HL-60 (cell line): ENCODE measurements at regions not wholly inside any gene's neighbourhood (a gene's known extent, or its start where the extent isn't known, plus 50 kb on each side); places are given as distances from the start of the nearest gene placed in this dataset.

ENCODE experiments used
- GABPA ChIP-seq: IDR thresholded peaks from 2 replicates; pipeline ENCODE4 v1.6.1; 2012; ENCODE audit warnings: low read depth
- POLR2AphosphoS5 ChIP-seq: IDR thresholded peaks from 2 replicates; pipeline ENCODE4 v1.6.1; 2012; ENCODE audit warnings: low read depth
- TF ChIP-seq, protein P1 (sequence below): IDR thresholded peaks from one replicate; pipeline ENCODE4 v1.5.1; 2011; ENCODE audit warnings: low read length, control low read depth, inconsistent platforms; ENCODE audit not compliant: insufficient read depth
- TF ChIP-seq, protein P2 (sequence below): IDR thresholded peaks from 2 replicates; pipeline ENCODE4 v1.6.1; 2012; ENCODE audit warnings: low read depth; ENCODE audit not compliant: insufficient replicate concordance

DNA sequence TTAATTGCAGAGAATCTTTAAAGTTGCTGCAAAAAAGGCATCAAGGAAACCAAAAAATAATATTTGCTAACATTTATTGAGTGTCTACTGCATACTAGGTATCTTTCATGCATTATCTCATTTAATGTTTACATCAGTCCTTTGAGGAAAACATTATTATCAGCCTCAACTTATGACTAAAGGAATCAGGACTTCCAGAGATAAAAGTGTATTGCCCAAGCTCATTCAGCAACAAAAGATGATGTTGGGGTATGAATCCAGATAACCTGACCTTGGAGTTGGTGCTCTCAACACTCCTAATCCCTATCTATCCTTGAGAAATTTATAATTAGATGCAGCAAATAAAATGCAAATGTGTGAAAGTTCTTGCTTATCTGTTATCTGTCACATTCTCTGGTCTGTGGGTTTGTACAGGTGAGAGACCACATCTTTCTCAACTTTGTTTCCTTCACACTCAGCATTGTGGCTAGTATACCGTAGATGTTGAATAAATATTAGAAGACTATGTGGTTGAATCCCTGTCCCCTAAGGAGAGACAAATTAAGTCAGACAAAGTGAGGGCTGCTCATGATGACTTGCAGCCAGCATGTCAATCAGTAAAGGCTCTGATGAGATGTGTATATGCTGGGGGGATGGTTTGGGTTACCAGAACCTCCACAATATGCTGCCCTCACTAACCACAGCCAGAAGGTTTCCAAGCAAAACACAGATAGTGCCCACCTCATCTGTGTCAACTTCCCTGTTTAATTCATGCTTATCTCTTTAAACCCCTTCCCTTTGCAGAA is 82.6 kb downstream of the NOG start:
- TF ChIP-seq, protein P1, sequence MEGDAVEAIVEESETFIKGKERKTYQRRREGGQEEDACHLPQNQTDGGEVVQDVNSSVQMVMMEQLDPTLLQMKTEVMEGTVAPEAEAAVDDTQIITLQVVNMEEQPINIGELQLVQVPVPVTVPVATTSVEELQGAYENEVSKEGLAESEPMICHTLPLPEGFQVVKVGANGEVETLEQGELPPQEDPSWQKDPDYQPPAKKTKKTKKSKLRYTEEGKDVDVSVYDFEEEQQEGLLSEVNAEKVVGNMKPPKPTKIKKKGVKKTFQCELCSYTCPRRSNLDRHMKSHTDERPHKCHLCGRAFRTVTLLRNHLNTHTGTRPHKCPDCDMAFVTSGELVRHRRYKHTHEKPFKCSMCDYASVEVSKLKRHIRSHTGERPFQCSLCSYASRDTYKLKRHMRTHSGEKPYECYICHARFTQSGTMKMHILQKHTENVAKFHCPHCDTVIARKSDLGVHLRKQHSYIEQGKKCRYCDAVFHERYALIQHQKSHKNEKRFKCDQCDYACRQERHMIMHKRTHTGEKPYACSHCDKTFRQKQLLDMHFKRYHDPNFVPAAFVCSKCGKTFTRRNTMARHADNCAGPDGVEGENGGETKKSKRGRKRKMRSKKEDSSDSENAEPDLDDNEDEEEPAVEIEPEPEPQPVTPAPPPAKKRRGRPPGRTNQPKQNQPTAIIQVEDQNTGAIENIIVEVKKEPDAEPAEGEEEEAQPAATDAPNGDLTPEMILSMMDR, result no peak
- TF ChIP-seq, protein P2, sequence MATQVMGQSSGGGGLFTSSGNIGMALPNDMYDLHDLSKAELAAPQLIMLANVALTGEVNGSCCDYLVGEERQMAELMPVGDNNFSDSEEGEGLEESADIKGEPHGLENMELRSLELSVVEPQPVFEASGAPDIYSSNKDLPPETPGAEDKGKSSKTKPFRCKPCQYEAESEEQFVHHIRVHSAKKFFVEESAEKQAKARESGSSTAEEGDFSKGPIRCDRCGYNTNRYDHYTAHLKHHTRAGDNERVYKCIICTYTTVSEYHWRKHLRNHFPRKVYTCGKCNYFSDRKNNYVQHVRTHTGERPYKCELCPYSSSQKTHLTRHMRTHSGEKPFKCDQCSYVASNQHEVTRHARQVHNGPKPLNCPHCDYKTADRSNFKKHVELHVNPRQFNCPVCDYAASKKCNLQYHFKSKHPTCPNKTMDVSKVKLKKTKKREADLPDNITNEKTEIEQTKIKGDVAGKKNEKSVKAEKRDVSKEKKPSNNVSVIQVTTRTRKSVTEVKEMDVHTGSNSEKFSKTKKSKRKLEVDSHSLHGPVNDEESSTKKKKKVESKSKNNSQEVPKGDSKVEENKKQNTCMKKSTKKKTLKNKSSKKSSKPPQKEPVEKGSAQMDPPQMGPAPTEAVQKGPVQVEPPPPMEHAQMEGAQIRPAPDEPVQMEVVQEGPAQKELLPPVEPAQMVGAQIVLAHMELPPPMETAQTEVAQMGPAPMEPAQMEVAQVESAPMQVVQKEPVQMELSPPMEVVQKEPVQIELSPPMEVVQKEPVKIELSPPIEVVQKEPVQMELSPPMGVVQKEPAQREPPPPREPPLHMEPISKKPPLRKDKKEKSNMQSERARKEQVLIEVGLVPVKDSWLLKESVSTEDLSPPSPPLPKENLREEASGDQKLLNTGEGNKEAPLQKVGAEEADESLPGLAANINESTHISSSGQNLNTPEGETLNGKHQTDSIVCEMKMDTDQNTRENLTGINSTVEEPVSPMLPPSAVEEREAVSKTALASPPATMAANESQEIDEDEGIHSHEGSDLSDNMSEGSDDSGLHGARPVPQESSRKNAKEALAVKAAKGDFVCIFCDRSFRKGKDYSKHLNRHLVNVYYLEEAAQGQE, result no peak
- TF ChIP-seq POLR2AphosphoS5, result no peak
- TF ChIP-seq GABPA, result no peak
